SJSA1 (cell line): ENCODE measurements at regions not wholly inside any gene's neighbourhood (a gene's known extent, or its start where the extent isn't known, plus 50 kb on each side); places are given as distances from the start of the nearest gene placed in this dataset.
A peak's percentile ranks its signal among the peaks of the same experiment; 100 is the strongest.

Experiments
- DNase-seq, 2 experiments: peaks; one replicate each; pipeline ENCODE4 v3.0.0-alpha.2; 2015 to 2020; ENCODE audit warnings: low spot score in 2 of 2, low read depth in 1 of 2
- H3K27ac ChIP-seq: fragments of 250-450 bp; sonication (Bioruptor Pico); 2 replicates; pipeline ENCODE4 v1.5.1; 2020; ENCODE audit warnings: mild to moderate bottlenecking, moderate library complexity
- H3K27me3 ChIP-seq: fragments of 250-450 bp; sonication (Bioruptor Pico); replicated peaks from 2 replicates; pipeline ENCODE4 v1.5.1; 2020; ENCODE audit warnings: mild to moderate bottlenecking, moderate library complexity
- H3K36me3 ChIP-seq: fragments of 250-450 bp; sonication (Bioruptor Pico); 2 replicates; pipeline ENCODE4 v1.5.1; 2020; ENCODE audit warnings: mild to moderate bottlenecking
- H3K4me1 ChIP-seq: fragments of 250-450 bp; sonication (Bioruptor Pico); replicated peaks from 2 replicates; pipeline ENCODE4 v1.6.1; 2021; ENCODE audit warnings: mild to moderate bottlenecking
- H3K4me3 ChIP-seq: fragments of 250-450 bp; sonication (Bioruptor Pico); 2 replicates; pipeline ENCODE4 v1.5.1; 2020; ENCODE audit warnings: mild to moderate bottlenecking
- H3K9me3 ChIP-seq: fragments of 250-450 bp; sonication (Bioruptor Pico); replicated peaks from 2 replicates; pipeline ENCODE4 v1.5.1; 2020; ENCODE audit warnings: mild to moderate bottlenecking

DNA sequence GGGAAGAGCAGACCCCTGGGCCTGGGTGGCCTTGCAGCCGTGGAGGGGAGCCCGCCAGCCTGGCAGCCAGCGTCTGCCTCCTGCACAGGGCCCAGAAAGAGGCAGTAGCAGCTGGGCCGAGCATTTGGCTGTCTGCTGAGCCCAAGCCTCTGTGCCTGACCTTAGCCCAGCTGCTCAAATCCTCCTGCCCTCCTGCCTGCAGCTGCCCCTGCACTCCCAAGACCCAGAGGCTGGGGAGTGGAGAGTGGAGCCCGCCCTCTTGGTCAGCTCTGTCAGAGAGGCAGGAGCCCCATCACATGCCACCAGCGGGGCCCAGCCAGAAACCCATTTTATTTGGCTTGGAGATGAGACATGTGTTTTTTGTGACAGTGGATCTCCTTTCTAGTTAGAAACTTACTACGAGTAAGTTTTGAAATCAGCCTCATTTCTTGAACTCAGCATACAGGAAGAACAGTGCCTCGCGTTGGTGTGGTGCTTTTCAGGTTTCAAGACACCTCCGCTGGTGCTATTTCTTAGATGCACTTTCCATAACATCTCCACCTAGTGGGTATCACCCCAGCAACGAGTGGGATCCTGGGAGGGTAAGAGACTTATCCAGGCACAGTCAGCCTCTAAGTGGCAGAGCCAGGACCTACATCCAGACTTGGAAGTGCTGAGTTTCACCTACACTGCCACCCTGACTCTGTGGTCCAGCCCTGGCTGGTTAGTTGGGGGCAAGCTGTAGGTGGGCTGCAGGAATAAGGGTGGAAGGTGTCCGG lies 477.1 kb downstream of the RPS24 start:
- Histone ChIP-seq H3K4me3 (no peak overlapping the region), H3K36me3 (no peaks in the 10 kb centered on the region), H3K27me3 (no peaks in the 10 kb centered on the region), H3K9me3 (no peaks in the 10 kb centered on the region), H3K27ac (no peak overlapping the region), H3K4me1 (peaks cover 23% of the 10 kb centered on the region)
- no peak for DNase-seq

DNA sequence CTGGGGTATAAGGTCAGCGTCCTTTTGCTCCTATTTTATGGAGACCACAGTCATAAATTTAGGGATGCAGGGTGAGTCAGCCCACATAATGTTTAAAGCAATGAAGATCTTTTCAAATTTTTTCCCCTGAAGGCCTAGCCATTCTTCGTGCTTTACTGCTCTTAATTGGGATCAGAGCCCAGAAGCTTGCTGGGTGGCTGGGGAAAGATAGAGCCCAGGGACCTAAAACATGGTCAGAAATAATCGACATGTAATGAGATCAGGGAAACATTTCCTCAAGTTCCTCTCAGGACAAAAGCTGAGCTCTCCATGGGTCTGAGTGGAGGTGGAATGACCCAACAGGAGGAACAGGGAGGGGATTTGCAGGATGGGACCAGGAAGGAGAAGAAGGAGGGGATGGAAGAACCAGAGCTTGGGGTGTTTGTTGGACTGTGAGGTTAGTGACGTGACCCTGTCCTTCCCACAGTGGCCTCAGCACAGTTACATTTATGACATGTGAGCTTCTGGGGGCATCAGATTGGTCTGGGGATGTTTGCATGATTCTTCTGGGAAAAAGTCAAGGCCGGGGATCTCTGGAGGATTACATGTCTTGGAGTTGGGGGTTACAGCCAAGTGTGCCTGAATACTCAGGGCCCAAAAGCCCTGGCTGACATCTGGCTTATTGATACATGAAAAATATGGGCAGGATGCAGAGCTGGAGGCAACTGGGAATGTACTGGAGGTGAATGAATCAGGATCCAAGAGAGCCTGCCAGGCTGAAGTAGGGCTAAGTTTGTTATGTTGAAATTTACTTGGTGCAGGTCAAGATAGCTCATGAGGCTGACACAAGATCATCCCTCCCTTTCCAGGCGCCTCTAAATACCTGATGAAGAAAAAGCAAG lies 477.9 kb downstream of the RPS24 start:
- H3K36me3 ChIP-seq: no peaks in the 10 kb centered on the region
- no peaks in the 10 kb centered on the region for H3K9me3 ChIP-seq
- peaks cover 23% of the 10 kb centered on the region for H3K4me1 ChIP-seq
- no peak overlapping the region for H3K4me3 ChIP-seq
- peak in 1 of 2 experiments; percentile 29 for DNase-seq
- no peaks in the 10 kb centered on the region for H3K27me3 ChIP-seq
- no peak overlapping the region for H3K27ac ChIP-seq

DNA sequence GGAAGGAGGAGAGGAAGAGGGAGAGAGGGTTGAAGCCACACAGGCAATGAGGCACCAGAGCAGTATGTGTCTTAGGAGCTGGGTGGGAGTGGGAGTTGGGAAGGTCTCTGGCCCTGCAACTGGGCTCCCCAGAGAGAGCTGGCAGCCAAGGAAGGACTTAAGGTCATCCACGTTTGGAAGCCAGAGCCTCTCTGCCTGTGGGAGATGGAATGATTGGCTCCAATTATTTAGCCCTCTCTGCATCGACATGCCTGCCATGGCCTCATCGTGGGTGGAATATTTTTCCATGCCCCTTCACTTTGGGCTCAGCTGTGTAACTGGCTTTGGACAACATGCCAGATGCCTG lies 478.5 kb downstream of the RPS24 start:
- no peaks in the 10 kb centered on the region for H3K36me3 ChIP-seq
- DNase-seq: no peak
- H3K9me3 ChIP-seq: no peaks in the 10 kb centered on the region
- peaks cover 23% of the 10 kb centered on the region for H3K4me1 ChIP-seq
- no peak overlapping the region for H3K4me3 ChIP-seq
- no peaks in the 10 kb centered on the region for H3K27me3 ChIP-seq
- no peak overlapping the region for H3K27ac ChIP-seq

GRCh38 chr10:78513330-78513729 lies 479.7 kb downstream of the RPS24 start:
- Histone ChIP-seq H3K4me1 (peaks cover 23% of the 10 kb centered on the region), H3K9me3 (no peaks in the 10 kb centered on the region)
- DNase-seq: peak in 1 of 2 experiments; percentile 12

DNA sequence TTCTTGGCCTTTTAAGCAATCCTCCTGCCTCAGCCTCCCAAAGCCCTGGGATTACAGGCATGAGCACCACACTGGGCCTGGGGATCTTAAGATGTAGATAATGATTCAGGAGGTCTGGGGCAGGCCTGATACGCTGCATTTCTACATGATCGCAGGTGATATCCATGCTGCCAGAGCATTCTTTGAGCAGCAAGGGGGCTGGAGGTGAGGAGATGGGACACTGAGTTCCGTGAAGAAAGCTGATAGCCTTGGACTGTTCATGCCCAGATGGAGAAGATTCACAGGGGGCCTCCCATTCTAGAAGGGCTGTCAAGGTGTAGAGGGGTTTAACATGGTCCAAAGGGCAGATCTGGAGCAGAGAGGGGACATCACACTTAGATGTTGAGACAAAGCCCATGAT lies 480.3 kb downstream of the RPS24 start:
- no peak for DNase-seq
- H3K9me3 ChIP-seq: no peaks in the 10 kb centered on the region
- H3K4me3 ChIP-seq: no peak overlapping the region
- H3K27me3 ChIP-seq: no peaks in the 10 kb centered on the region
- H3K36me3 ChIP-seq: no peaks in the 10 kb centered on the region
- no peak overlapping the region for H3K27ac ChIP-seq
- peaks cover 23% of the 10 kb centered on the region for H3K4me1 ChIP-seq

More at GRCh38 chr10:78513330-78513729, 479.7 kb downstream of the RPS24 start:
- no peaks in the 10 kb centered on the region for H3K36me3 ChIP-seq
- no peak overlapping the region for H3K27ac ChIP-seq
- H3K4me3 ChIP-seq: no peak overlapping the region
- H3K27me3 ChIP-seq: no peaks in the 10 kb centered on the region

GRCh38 chr10:78514459-78514858 lies 480.8 kb downstream of the RPS24 start:
- no peaks in the 10 kb centered on the region for H3K27me3 ChIP-seq
- H3K4me3 ChIP-seq: no peak overlapping the region
- no peak for DNase-seq
- no peaks in the 10 kb centered on the region for H3K9me3 ChIP-seq
- H3K27ac ChIP-seq: no peak overlapping the region
- no peaks in the 10 kb centered on the region for H3K36me3 ChIP-seq
- H3K4me1 ChIP-seq: peaks cover 23% of the 10 kb centered on the region

GRCh38 chr10:78515038-78515872 lies 481.6 kb downstream of the RPS24 start:
- Histone ChIP-seq H3K27me3 (no peaks in the 10 kb centered on the region), H3K4me1 (peaks cover 23% of the 10 kb centered on the region), H3K36me3 (no peaks in the 10 kb centered on the region), H3K9me3 (no peaks in the 10 kb centered on the region), H3K27ac (no peak overlapping the region), H3K4me3 (no peak overlapping the region)
- peak in 1 of 2 experiments; percentile 28 for DNase-seq

GRCh38 chr10:78515873-78516153 lies 482.1 kb downstream of the RPS24 start:
- H3K27ac ChIP-seq: no peak overlapping the region
- DNase-seq: no peak
- peaks cover 21% of the 10 kb centered on the region for H3K4me1 ChIP-seq
- H3K4me3 ChIP-seq: no peak overlapping the region
- H3K9me3 ChIP-seq: no peaks in the 10 kb centered on the region
- no peaks in the 10 kb centered on the region for H3K36me3 ChIP-seq
- no peaks in the 10 kb centered on the region for H3K27me3 ChIP-seq

GRCh38 chr10:78516236-78516635 lies 482.6 kb downstream of the RPS24 start:
- Histone ChIP-seq H3K36me3 (no peaks in the 10 kb centered on the region), H3K4me3 (no peak overlapping the region), H3K27ac (no peak overlapping the region), H3K9me3 (no peaks in the 10 kb centered on the region), H3K4me1 (peaks cover 17% of the 10 kb centered on the region), H3K27me3 (no peaks in the 10 kb centered on the region)
- DNase-seq: peak in 1 of 2 experiments; percentile 20

- no peaks in the 10 kb centered on the region for H3K27me3 ChIP-seq
- H3K4me1 ChIP-seq: peaks cover 12% of the 10 kb centered on the region
- no peak overlapping the region for H3K4me3 ChIP-seq
- no peak for DNase-seq
- H3K27ac ChIP-seq: no peak overlapping the region
- no peaks in the 10 kb centered on the region for H3K36me3 ChIP-seq
- H3K9me3 ChIP-seq: no peaks in the 10 kb centered on the region
These were observed 483.1 kb downstream of the RPS24 start for GRCh38 chr10:78516756-78517155.

DNA sequence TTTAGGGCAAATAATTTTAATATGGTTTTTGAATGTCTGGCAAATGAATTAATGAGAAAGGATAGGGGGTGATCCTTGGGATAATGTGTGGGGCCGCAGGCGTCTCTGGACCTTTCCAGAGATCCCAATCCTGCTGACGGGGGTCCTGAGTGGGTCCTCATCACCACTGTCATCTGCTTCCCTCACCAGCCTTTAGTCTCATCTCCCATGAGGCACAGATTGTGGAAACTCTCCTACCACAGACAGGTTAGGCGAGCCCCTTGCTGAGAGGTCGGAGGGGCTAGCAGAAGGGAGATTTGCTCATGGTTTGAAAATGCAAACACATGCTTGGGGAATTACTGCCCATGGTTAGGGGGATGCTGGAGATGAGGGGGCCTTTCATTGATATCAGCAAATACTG lies 484.6 kb downstream of the RPS24 start:
- H3K4me1 ChIP-seq: peaks cover 11% of the 10 kb centered on the region; the same call in 1 of the 2 replicates
- H3K9me3 ChIP-seq: no peaks in the 10 kb centered on the region
- DNase-seq: no peak
- no peaks in the 10 kb centered on the region for H3K36me3 ChIP-seq
- H3K27me3 ChIP-seq: no peaks in the 10 kb centered on the region
- no peak overlapping the region for H3K4me3 ChIP-seq
- H3K27ac ChIP-seq: no peak overlapping the region

- H3K27me3 ChIP-seq: no peaks in the 10 kb centered on the region
- no peaks in the 10 kb centered on the region for H3K36me3 ChIP-seq
- H3K4me1 ChIP-seq: no peaks in the 10 kb centered on the region
- DNase-seq: peak; percentile 41 to 58
- H3K27ac ChIP-seq: no peak overlapping the region
- H3K4me3 ChIP-seq: no peak overlapping the region
- no peaks in the 10 kb centered on the region for H3K9me3 ChIP-seq
These were observed 487.2 kb downstream of the RPS24 start for GRCh38 chr10:78520737-78521430.

- no peak for DNase-seq
- Histone ChIP-seq H3K27me3 (no peaks in the 10 kb centered on the region), H3K9me3 (no peaks in the 10 kb centered on the region), H3K4me3 (no peak overlapping the region), H3K36me3 (no peaks in the 10 kb centered on the region), H3K4me1 (no peaks in the 10 kb centered on the region), H3K27ac (no peak overlapping the region)
These were observed 489.8 kb downstream of the RPS24 start for GRCh38 chr10:78523453-78523852.
